ENCODE measurements at regions not wholly inside any gene's neighbourhood (a gene's known extent, or its start where the extent isn't known, plus 50 kb on each side); places are given as distances from the start of the nearest gene placed in this dataset.
A peak's percentile ranks its signal among the peaks of the same experiment; 100 is the strongest.

DNA sequence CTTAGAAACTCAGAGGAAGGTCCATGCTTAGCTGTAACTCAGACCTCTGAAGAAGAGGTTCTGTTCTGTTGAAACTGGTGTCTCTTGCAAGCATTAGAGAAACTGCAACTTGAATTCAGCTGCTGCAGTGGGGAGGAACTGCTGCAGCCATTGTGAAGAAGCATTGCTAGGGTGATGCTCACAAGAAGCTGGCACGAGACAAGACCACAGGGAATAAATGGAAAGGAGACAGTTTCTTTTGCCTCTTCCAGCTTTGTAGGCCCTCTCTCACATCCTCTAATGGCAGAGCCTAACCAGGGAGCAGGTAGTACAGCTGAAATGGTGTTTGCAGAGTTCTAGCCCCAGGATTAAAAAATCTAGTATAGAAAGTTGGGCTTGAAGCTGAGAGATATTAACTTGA, 148.0 kb upstream of the DMAC1 start:
- Histone ChIP-seq H3K36me3 (ENCODE audit: insufficient read depth, low read length) (no peaks in the 10 kb centered on the region), H3K9ac (ENCODE audit: low read depth, low read length) (peak overlapping the region; percentile 29; the same call in 1 of the 2 replicates), H4K20me1 (ENCODE audit: insufficient read depth, low read length) (no peaks in the 10 kb centered on the region), H3K27ac (ENCODE audit: low read length) (peak overlapping the region; percentile 72), H3K4me2 (ENCODE audit: insufficient read depth, low read length) (peak overlapping the region; percentile 31; the same call in 1 of the 2 replicates), H3K9me3 (ENCODE audit: insufficient read depth, low read length, severe bottlenecking) (no peaks in the 10 kb centered on the region), H3K27me3 (ENCODE audit: insufficient read depth, low read length, poor library complexity) (no peaks in the 10 kb centered on the region), H3K4me1 (ENCODE audit: insufficient read depth, low read length) (peaks cover 24% of the 10 kb centered on the region), H3K4me3 (ENCODE audit: low read depth in 1 of 2, low read length in 2 of 2) (no peak overlapping the region), H3K79me2 (ENCODE audit: insufficient read depth, low read length) (no peaks in the 10 kb centered on the region), H2AFZ (ENCODE audit: low read depth, low read length) (peak overlapping the region; percentile 86)
- peak; percentile 16 for DNase-seq
- ATAC-seq (ENCODE audit: insufficient read depth, low read depth) = peak; percentile 58
- TF ChIP-seq EZH2 (IDR thresholded peaks at IDR 0.05; ENCODE audit: borderline replicate concordance, low read depth, low read length, severe bottlenecking) = no peak
- TF ChIP-seq, protein P1, sequence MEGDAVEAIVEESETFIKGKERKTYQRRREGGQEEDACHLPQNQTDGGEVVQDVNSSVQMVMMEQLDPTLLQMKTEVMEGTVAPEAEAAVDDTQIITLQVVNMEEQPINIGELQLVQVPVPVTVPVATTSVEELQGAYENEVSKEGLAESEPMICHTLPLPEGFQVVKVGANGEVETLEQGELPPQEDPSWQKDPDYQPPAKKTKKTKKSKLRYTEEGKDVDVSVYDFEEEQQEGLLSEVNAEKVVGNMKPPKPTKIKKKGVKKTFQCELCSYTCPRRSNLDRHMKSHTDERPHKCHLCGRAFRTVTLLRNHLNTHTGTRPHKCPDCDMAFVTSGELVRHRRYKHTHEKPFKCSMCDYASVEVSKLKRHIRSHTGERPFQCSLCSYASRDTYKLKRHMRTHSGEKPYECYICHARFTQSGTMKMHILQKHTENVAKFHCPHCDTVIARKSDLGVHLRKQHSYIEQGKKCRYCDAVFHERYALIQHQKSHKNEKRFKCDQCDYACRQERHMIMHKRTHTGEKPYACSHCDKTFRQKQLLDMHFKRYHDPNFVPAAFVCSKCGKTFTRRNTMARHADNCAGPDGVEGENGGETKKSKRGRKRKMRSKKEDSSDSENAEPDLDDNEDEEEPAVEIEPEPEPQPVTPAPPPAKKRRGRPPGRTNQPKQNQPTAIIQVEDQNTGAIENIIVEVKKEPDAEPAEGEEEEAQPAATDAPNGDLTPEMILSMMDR (IDR thresholded peaks at IDR 0.05; ENCODE audit: borderline replicate concordance, extremely low read depth, low read length, poor library complexity, severe bottlenecking) = no peak

DNA sequence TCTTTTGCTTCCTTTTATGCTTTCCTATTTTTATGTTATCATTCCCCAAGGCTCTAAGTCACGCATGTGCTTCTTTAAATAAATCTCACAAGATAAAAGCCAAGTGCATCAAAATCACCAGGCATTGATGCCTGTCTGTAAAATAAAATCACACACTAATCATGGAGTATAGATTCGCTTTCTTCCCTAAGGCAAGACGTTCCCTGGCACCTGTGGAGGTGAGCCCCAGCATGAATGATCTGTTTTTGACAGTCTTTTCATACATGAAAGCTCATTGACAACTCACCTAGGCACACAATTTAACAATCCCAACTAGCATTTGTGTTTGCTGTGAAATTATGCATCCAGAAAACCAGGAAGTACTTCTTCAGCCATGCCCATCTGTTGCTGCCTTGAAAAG, 146.9 kb upstream of the DMAC1 start:
- DNase-seq (no peak), ATAC-seq (ENCODE audit: insufficient read depth, low read depth) (no peak)
- Histone ChIP-seq H3K9ac (ENCODE audit: low read depth, low read length) (no peak overlapping the region), H3K9me3 (ENCODE audit: insufficient read depth, low read length, severe bottlenecking) (no peaks in the 10 kb centered on the region), H3K27me3 (ENCODE audit: insufficient read depth, low read length, poor library complexity) (no peaks in the 10 kb centered on the region), H3K27ac (ENCODE audit: low read length) (no peak overlapping the region), H3K4me2 (ENCODE audit: insufficient read depth, low read length) (no peak overlapping the region), H2AFZ (ENCODE audit: low read depth, low read length) (0 out of 2 replicates have a peak overlapping the region, but pooled peaks have one; percentile 1), H4K20me1 (ENCODE audit: insufficient read depth, low read length) (no peaks in the 10 kb centered on the region), H3K79me2 (ENCODE audit: insufficient read depth, low read length) (no peaks in the 10 kb centered on the region), H3K4me1 (ENCODE audit: insufficient read depth, low read length) (peaks cover 24% of the 10 kb centered on the region), H3K4me3 (ENCODE audit: low read depth in 1 of 2, low read length in 2 of 2) (no peak overlapping the region), H3K36me3 (ENCODE audit: insufficient read depth, low read length) (no peaks in the 10 kb centered on the region)
- no peak for TF ChIP-seq EZH2 (IDR thresholded peaks at IDR 0.05; ENCODE audit: borderline replicate concordance, low read depth, low read length, severe bottlenecking)
- TF ChIP-seq, protein P1 (IDR thresholded peaks at IDR 0.05; ENCODE audit: borderline replicate concordance, extremely low read depth, low read length, poor library complexity, severe bottlenecking) = no peak

DNA sequence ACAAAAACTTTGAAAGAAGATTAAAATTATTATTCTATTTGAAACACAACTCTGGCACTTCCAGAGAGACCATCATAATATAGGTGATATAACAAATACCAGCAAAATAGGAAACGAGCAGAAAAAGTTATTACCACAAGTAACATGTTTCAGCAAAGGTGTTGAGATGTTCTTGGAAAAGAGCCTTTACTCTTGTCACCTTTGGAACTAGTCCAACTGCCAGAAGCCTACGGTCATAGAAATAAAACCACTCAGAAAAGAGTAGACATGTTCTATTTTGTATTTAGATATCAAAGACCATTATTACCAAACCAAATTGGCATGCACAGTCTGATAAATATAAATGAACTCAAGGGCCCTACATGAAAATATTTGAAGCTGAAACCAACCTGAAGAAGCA, 145.0 kb upstream of the DMAC1 start:
- H3K36me3 ChIP-seq (ENCODE audit: insufficient read depth, low read length) = no peaks in the 10 kb centered on the region
- H3K4me2 ChIP-seq (ENCODE audit: insufficient read depth, low read length) = no peak overlapping the region
- TF ChIP-seq, protein P1 (IDR thresholded peaks at IDR 0.05; ENCODE audit: borderline replicate concordance, extremely low read depth, low read length, poor library complexity, severe bottlenecking) = no peak
- TF ChIP-seq EZH2 (IDR thresholded peaks at IDR 0.05; ENCODE audit: borderline replicate concordance, low read depth, low read length, severe bottlenecking) = no peak
- no peak overlapping the region for H3K4me3 ChIP-seq (ENCODE audit: low read depth in 1 of 2, low read length in 2 of 2)
- H3K27me3 ChIP-seq (ENCODE audit: insufficient read depth, low read length, poor library complexity) = no peaks in the 10 kb centered on the region
- H3K9me3 ChIP-seq (ENCODE audit: insufficient read depth, low read length, severe bottlenecking) = no peaks in the 10 kb centered on the region
- ATAC-seq (ENCODE audit: insufficient read depth, low read depth) (peak; percentile 64; the same call in 2 of the 3 replicates), DNase-seq (no peak)
- H3K4me1 ChIP-seq (ENCODE audit: insufficient read depth, low read length) = peaks cover 24% of the 10 kb centered on the region
- H3K79me2 ChIP-seq (ENCODE audit: insufficient read depth, low read length) = no peaks in the 10 kb centered on the region
- H2AFZ ChIP-seq (ENCODE audit: low read depth, low read length) = no peak overlapping the region
- H3K9ac ChIP-seq (ENCODE audit: low read depth, low read length) = no peak overlapping the region
- no peak overlapping the region for H3K27ac ChIP-seq (ENCODE audit: low read length)
- H4K20me1 ChIP-seq (ENCODE audit: insufficient read depth, low read length) = no peaks in the 10 kb centered on the region
